ENCODE measurements at regions not wholly inside any gene's neighbourhood (a gene's known extent, or its start where the extent isn't known, plus 50 kb on each side); places are given as distances from the start of the nearest gene placed in this dataset.

GRCh38 chr13:65724226-65724625, 1505.9 kb downstream of the PCDH9 start:
- TF ChIP-seq, protein P1, sequence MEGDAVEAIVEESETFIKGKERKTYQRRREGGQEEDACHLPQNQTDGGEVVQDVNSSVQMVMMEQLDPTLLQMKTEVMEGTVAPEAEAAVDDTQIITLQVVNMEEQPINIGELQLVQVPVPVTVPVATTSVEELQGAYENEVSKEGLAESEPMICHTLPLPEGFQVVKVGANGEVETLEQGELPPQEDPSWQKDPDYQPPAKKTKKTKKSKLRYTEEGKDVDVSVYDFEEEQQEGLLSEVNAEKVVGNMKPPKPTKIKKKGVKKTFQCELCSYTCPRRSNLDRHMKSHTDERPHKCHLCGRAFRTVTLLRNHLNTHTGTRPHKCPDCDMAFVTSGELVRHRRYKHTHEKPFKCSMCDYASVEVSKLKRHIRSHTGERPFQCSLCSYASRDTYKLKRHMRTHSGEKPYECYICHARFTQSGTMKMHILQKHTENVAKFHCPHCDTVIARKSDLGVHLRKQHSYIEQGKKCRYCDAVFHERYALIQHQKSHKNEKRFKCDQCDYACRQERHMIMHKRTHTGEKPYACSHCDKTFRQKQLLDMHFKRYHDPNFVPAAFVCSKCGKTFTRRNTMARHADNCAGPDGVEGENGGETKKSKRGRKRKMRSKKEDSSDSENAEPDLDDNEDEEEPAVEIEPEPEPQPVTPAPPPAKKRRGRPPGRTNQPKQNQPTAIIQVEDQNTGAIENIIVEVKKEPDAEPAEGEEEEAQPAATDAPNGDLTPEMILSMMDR (IDR thresholded peaks at IDR 0.05; ENCODE audit: low read depth, low read length, missing input control): no peak
- TF ChIP-seq TAF1 (conservative IDR thresholded peaks at IDR 0.05) (no peak), RAD21 (IDR thresholded peaks at IDR 0.05) (no peak), NR2F2 (IDR thresholded peaks at IDR 0.05) (no peak), MAX (IDR thresholded peaks at IDR 0.05) (no peak), YY1 (IDR thresholded peaks at IDR 0.05) (no peak)

All from liver (tissue), 3 donors.